H1 (cell line): ENCODE measurements at regions not wholly inside any gene's neighbourhood (a gene's known extent, or its start where the extent isn't known, plus 50 kb on each side); places are given as distances from the start of the nearest gene placed in this dataset.

Experiments
- CTCF ChIA-PET: fragments of 300-600 bp; sonication (Branson Sonifier 250); formaldehyde crosslinking; loops from one replicate; lab custom pipeline; 2021; ENCODE audit not compliant: partially characterized antibody; lab: Charles Lee
- POLR2A ChIA-PET: fragments of 300-600 bp; sonication (Branson Sonifier 250); formaldehyde crosslinking; loops from one replicate; lab custom pipeline; 2021; ENCODE audit warnings: inconsistent platforms; ENCODE audit not compliant: partially characterized antibody; lab: Charles Lee
- DNase-seq, 2 experiments: peaks; one replicate each; pipeline versions ENCODE4 v3.0.0 to v3.0.0-alpha.2; 2010 to 2022; ENCODE audit warnings: low spot score in 2 of 2, low read depth in 1 of 2, mixed read lengths in 1 of 2
- FAIRE-seq: peaks from 2 replicates; lab custom pipeline; 2011; peaks lifted over from hg19 to GRCh38; lab: Jason Lieb, UNC
- H2AFZ ChIP-seq: 2 replicates; pipeline ENCODE4 v1.8.1; 2012; ENCODE audit warnings: low read length, inconsistent platforms
- H2AK5ac ChIP-seq: 2 replicates; pipeline ENCODE4 v1.6.1; 2013; ENCODE audit warnings: low read depth, low read length
- H2BK120ac ChIP-seq: replicated peaks from 2 replicates; pipeline ENCODE3; 2013; ENCODE audit warnings: low read depth, low read length, inconsistent platforms
- H2BK12ac ChIP-seq: 2 replicates; pipeline ENCODE4 v1.6.1; 2013; ENCODE audit warnings: low read depth, low read length
- H2BK15ac ChIP-seq: 2 replicates; pipeline ENCODE4 v1.6.1; 2013; ENCODE audit warnings: low read length
- H2BK20ac ChIP-seq: 2 replicates; pipeline ENCODE4 v1.6.1; 2013; ENCODE audit warnings: low read length
- H2BK5ac ChIP-seq: 2 replicates; pipeline ENCODE4 v1.6.1; 2013; ENCODE audit warnings: low read depth, low read length
- H3K14ac ChIP-seq: 2 replicates; pipeline ENCODE4 v1.6.1; 2013; ENCODE audit warnings: inconsistent platforms; ENCODE audit not compliant: insufficient read length
- H3K18ac ChIP-seq: 2 replicates; pipeline ENCODE4 v1.6.1; 2013; ENCODE audit warnings: low read length; ENCODE audit errors: extremely low read depth
- H3K23ac ChIP-seq: 2 replicates; pipeline ENCODE4 v1.6.1; 2013; ENCODE audit warnings: inconsistent platforms; ENCODE audit not compliant: insufficient read length
- H3K23me2 ChIP-seq: 2 replicates; pipeline ENCODE4 v1.6.1; 2013; ENCODE audit warnings: low read depth, low read length
- H3K27ac ChIP-seq: 2 replicates; pipeline ENCODE4 v1.6.1; 2011; ENCODE audit warnings: low read depth, low read length, inconsistent platforms
- H3K27me3 ChIP-seq, 4 experiments: replicated peaks in 1 of 4; 1 replicate in 1 of 4; 2 replicates in 3 of 4; pipeline versions ENCODE4 v1.6.1 to v1.8.1; 2011 to 2013; ENCODE audit warnings: low read length in 3 of 4, mild to moderate bottlenecking in 3 of 4, inconsistent platforms in 2 of 4, mixed read lengths in 2 of 4, moderate library complexity in 1 of 4; ENCODE audit not compliant: control insufficient read depth in 3 of 4, insufficient read depth in 3 of 4; ENCODE audit errors: extremely low read depth in 1 of 4
- H3K36me3 ChIP-seq, 4 experiments: 2 replicates each; pipeline versions ENCODE4 v1.6.1 to v1.8.1; 2011 to 2013; ENCODE audit warnings: mild to moderate bottlenecking in 4 of 4, low read length in 3 of 4, moderate library complexity in 2 of 4, control low read depth in 1 of 4, inconsistent platforms in 1 of 4; ENCODE audit not compliant: insufficient read depth in 4 of 4, control insufficient read depth in 2 of 4
- H3K4ac ChIP-seq: replicated peaks from 2 replicates; pipeline ENCODE3; 2013; ENCODE audit warnings: low read length, low read depth, mixed read lengths, inconsistent platforms; ENCODE audit not compliant: insufficient read length
- H3K4me1 ChIP-seq, 4 experiments: replicated peaks in 1 of 4; 1 replicate in 1 of 4; 2 replicates in 3 of 4; pipeline versions ENCODE4 v1.6.1 to v1.8.1; 2011 to 2013; ENCODE audit warnings: low read length in 3 of 4, inconsistent platforms in 2 of 4, mixed read lengths in 1 of 4; ENCODE audit not compliant: insufficient read depth in 4 of 4, control insufficient read depth in 3 of 4
- H3K4me2 ChIP-seq, 2 experiments: 2 replicates each; pipeline versions ENCODE4 v1.6.1 to v1.8.1; 2011 to 2013; ENCODE audit warnings: low read depth in 2 of 2, low read length in 2 of 2, control low read depth in 1 of 2, inconsistent platforms in 1 of 2, mild to moderate bottlenecking in 1 of 2; ENCODE audit not compliant: insufficient read depth in 1 of 2
- H3K4me3 ChIP-seq, 4 experiments: fragments of 200-600, 300-600 bp in 1 of 4; sonication (generic), shearing (Covaris generic), sonication (Bioruptor Twin) in 1 of 4; 2 replicates each; pipeline versions ENCODE4 v1.5.1 to v1.8.1; 2011 to 2016; ENCODE audit warnings: low read length in 4 of 4, low read depth in 3 of 4, control low read depth in 2 of 4, inconsistent platforms in 2 of 4, mild to moderate bottlenecking in 2 of 4, mixed read lengths in 1 of 4, moderate library complexity in 1 of 4; ENCODE audit not compliant: insufficient read depth in 2 of 4; ENCODE audit errors: extremely low read depth in 1 of 4
- H3K56ac ChIP-seq: replicated peaks from 2 replicates; pipeline ENCODE3; 2013; ENCODE audit warnings: low read depth, mild to moderate bottlenecking, mixed read lengths, low read length, inconsistent platforms; ENCODE audit not compliant: insufficient read length
- H3K79me1 ChIP-seq: 2 replicates; pipeline ENCODE4 v1.6.1; 2013; ENCODE audit warnings: low read depth, low read length, control low read depth
- H3K79me2 ChIP-seq, 2 experiments: 2 replicates each; pipeline versions ENCODE4 v1.6.1 to v1.8.1; 2012 to 2013; ENCODE audit warnings: low read length in 2 of 2, mild to moderate bottlenecking in 2 of 2, inconsistent platforms in 1 of 2; ENCODE audit not compliant: insufficient read depth in 2 of 2, control insufficient read depth in 1 of 2
- H3K9ac ChIP-seq, 4 experiments: replicated peaks in 1 of 4; 1 replicate in 1 of 4; 2 replicates in 3 of 4; pipeline versions ENCODE4 v1.6.1 to v1.8.1; 2011 to 2013; ENCODE audit warnings: low read depth in 3 of 4, low read length in 3 of 4, control low read depth in 2 of 4, mild to moderate bottlenecking in 2 of 4, moderate library complexity in 2 of 4, inconsistent platforms in 1 of 4; ENCODE audit errors: extremely low read depth in 1 of 4
- H3K9me3 ChIP-seq, 2 experiments: 2 replicates each; pipeline versions ENCODE4 v1.6.1 to v1.8.1; 2012 to 2013; ENCODE audit warnings: mild to moderate bottlenecking in 2 of 2, moderate library complexity in 2 of 2, control low read depth in 1 of 2, inconsistent platforms in 1 of 2, low read depth in 1 of 2, low read length in 1 of 2, mixed read lengths in 1 of 2; ENCODE audit not compliant: insufficient read depth in 2 of 2
- H4K20me1 ChIP-seq, 2 experiments: replicated peaks in 1 of 2; 2 replicates each; pipeline versions ENCODE3 to v1.8.1; 2011 to 2013; ENCODE audit warnings: inconsistent platforms in 2 of 2, low read length in 2 of 2, mild to moderate bottlenecking in 1 of 2; ENCODE audit not compliant: insufficient read depth in 2 of 2, control insufficient read depth in 1 of 2
- H4K5ac ChIP-seq: 2 replicates; pipeline ENCODE4 v1.6.1; 2013; ENCODE audit warnings: low read length, low read depth, mixed read lengths, inconsistent platforms; ENCODE audit not compliant: insufficient read length
- H4K8ac ChIP-seq: 2 replicates; pipeline ENCODE4 v1.8.0; 2013; ENCODE audit warnings: mild to moderate bottlenecking, moderate library complexity, low read length, inconsistent platforms; ENCODE audit not compliant: insufficient read depth; ENCODE audit errors: extremely low read depth
- H4K91ac ChIP-seq: replicated peaks from 2 replicates; pipeline ENCODE3; 2013; ENCODE audit warnings: low read length, mixed read lengths, inconsistent platforms; ENCODE audit not compliant: insufficient read length
- CHD1 ChIP-seq: IDR thresholded peaks from 2 replicates; pipeline ENCODE4 v1.6.1; 2012; ENCODE audit warnings: low read depth, low read length, improper control_type of control experiment
- CREB1 ChIP-seq: IDR thresholded peaks from 2 replicates; pipeline ENCODE4 v1.6.1; 2012; ENCODE audit warnings: inconsistent platforms
- CTCF ChIP-seq, 3 experiments: IDR thresholded peaks; 1 replicate in 2 of 3; 2 replicates in 1 of 3; pipeline versions ENCODE4 v1.5.1 to v1.6.1; 2011; ENCODE audit warnings: low read length in 3 of 3, mild to moderate bottlenecking in 3 of 3, inconsistent platforms in 2 of 3, low read depth in 1 of 3, moderate library complexity in 1 of 3; ENCODE audit not compliant: insufficient read depth in 1 of 3; ENCODE audit errors: control extremely low read depth in 1 of 3
- HDAC2 ChIP-seq, 2 experiments: fragments of 300-600 bp in 1 of 2; sonication (generic) in 1 of 2; IDR thresholded peaks; 2 replicates each; pipeline ENCODE4 v1.6.1; 2011 to 2012; ENCODE audit warnings: low read depth in 2 of 2, low read length in 2 of 2, mild to moderate bottlenecking in 2 of 2, moderate library complexity in 2 of 2, borderline replicate concordance in 1 of 2, inconsistent platforms in 1 of 2
- JUND ChIP-seq: IDR thresholded peaks from 2 replicates; pipeline ENCODE4 v1.6.1; 2011; ENCODE audit warnings: mild to moderate bottlenecking, improper control_type of control experiment, low read length
- KDM5A ChIP-seq: fragments of 200-600 bp; IDR thresholded peaks from 2 replicates; pipeline ENCODE4 v1.7.1; 2012; ENCODE audit warnings: mild to moderate bottlenecking, low read length, inconsistent platforms, mixed read lengths
- MAFK ChIP-seq: IDR thresholded peaks from 2 replicates; pipeline ENCODE4 v1.6.1; 2012; ENCODE audit warnings: low read depth, mild to moderate bottlenecking, improper control_type of control experiment, low read length
- POLR2A ChIP-seq, 2 experiments: IDR thresholded peaks; 1 replicate in 1 of 2; 2 replicates in 1 of 2; pipeline ENCODE4 v1.6.1; 2011; ENCODE audit warnings: low read depth in 2 of 2, low read length in 2 of 2, mild to moderate bottlenecking in 2 of 2; ENCODE audit errors: control extremely low read depth in 1 of 2
- RFX5 ChIP-seq: IDR thresholded peaks from 2 replicates; pipeline ENCODE4 v1.6.1; 2011; ENCODE audit warnings: low read depth, low read length, improper control_type of control experiment, borderline replicate concordance
- RNF2 ChIP-seq: fragments of 200-900, 300-1000 bp; sonication (generic); IDR thresholded peaks from 2 replicates; pipeline ENCODE4 v1.7.1; 2016; ENCODE audit warnings: borderline replicate concordance, low read depth, mild to moderate bottlenecking, antibody characterized with exemption, low read length; ENCODE audit not compliant: poor library complexity, severe bottlenecking; ENCODE audit errors: missing control alignments
- SP4 ChIP-seq: IDR thresholded peaks from 2 replicates; pipeline ENCODE4 v1.6.1; 2012; ENCODE audit warnings: low read length, inconsistent platforms
- TAF7 ChIP-seq: optimal IDR thresholded peaks from 2 replicates; pipeline ENCODE3; 2011; ENCODE audit warnings: low read depth, mild to moderate bottlenecking, inconsistent platforms, low read length, moderate library complexity, borderline replicate concordance
- TCF12 ChIP-seq: IDR thresholded peaks from 2 replicates; pipeline ENCODE4 v1.6.1; 2011; ENCODE audit warnings: low read depth, mild to moderate bottlenecking, low read length
- WGBS, 2 experiments: shearing (Covaris generic) in 1 of 2; methylation state at CpG; one replicate each; pipeline versions ENCODE4 v1.1.6 to v1.1.7; 2013 to 2015; ENCODE audit warnings: low lambda C conversion rate in 2 of 2, mixed read lengths in 2 of 2, inconsistent platforms in 1 of 2, low coverage in 1 of 2, missing lambda C conversion rate in 1 of 2; ENCODE audit not compliant: insufficient replicate concordance in 2 of 2, insufficient coverage in 1 of 2, insufficient read length in 1 of 2; ENCODE audit errors: extremely low coverage in 1 of 2, missing lambda C conversion rate in 1 of 2; 5-methylcytosine and 5-hydroxymethylcytosine counted together

- H3K79me1 ChIP-seq = no peaks in the 10 kb centered on the region
- H3K23me2 ChIP-seq = no peaks in the 10 kb centered on the region
- H2BK5ac ChIP-seq = no peak overlapping the region
- no peak overlapping the region for H3K4ac ChIP-seq
- no peak overlapping the region for H2BK120ac ChIP-seq
- H2AK5ac ChIP-seq = no peak overlapping the region
- no peak overlapping the region for H3K56ac ChIP-seq
- H4K8ac ChIP-seq = no peak overlapping the region
- FAIRE-seq = no peak
- H2BK12ac ChIP-seq = no peak overlapping the region
- no peak overlapping the region for H3K23ac ChIP-seq
- POLR2A ChIA-PET = no interaction called here
- CTCF ChIA-PET = interaction anchor here (1.1 kb wide), 1 partner anchor 81 kb away, joined by 3 read pairs; no protein-coding TSS in a partner anchor
- no peak overlapping the region for H4K91ac ChIP-seq
- no peak for DNase-seq
- H3K4me2 ChIP-seq = no peak overlapping the region
- no peaks in the 10 kb centered on the region for H3K36me3 ChIP-seq
- H3K14ac ChIP-seq = no peak overlapping the region
- H4K5ac ChIP-seq = no peak overlapping the region
- no peaks in the 10 kb centered on the region for H3K4me1 ChIP-seq
- whole genome bisulfite sequencing, 2 experiments = 85% methylated on average over 1 of the region's 1 CpG; no CpG with 5 or more reads in 1 of the 2 experiments
- no peak overlapping the region for H3K9ac ChIP-seq
- no peak overlapping the region for H3K27ac ChIP-seq
- no peak overlapping the region for H3K4me3 ChIP-seq
- no peak overlapping the region for H2BK15ac ChIP-seq
- no peak overlapping the region for H3K18ac ChIP-seq
- H2AFZ ChIP-seq = no peak overlapping the region
- H3K79me2 ChIP-seq = no peaks in the 10 kb centered on the region
- H4K20me1 ChIP-seq = no peaks in the 10 kb centered on the region
- H3K9me3 ChIP-seq = no peaks in the 10 kb centered on the region
- no peaks in the 10 kb centered on the region for H3K27me3 ChIP-seq
- no peak overlapping the region for H2BK20ac ChIP-seq
- TF ChIP-seq MAFK = no peak
- no peak for TF ChIP-seq POLR2A (IDR thresholded peaks at IDR 0.05; ENCODE audit: control extremely low read depth in 1 of 2, low read depth in 2 of 2, low read length in 2 of 2)
- TF ChIP-seq TCF12 = no peak
- no peak for TF ChIP-seq RNF2
- TF ChIP-seq JUND = no peak
- TF ChIP-seq SP4 = no peak
- no peak for TF ChIP-seq TAF7
- no peak for TF ChIP-seq CREB1
- TF ChIP-seq RFX5 = no peak
- TF ChIP-seq CTCF (IDR thresholded peaks at IDR 0.05; ENCODE audit: control extremely low read depth in 1 of 3, insufficient read depth in 1 of 3, low read depth in 1 of 3, low read length in 3 of 3) = no peak
- no peak for TF ChIP-seq CHD1
- no peak for TF ChIP-seq KDM5A
- no peak for TF ChIP-seq HDAC2 (IDR thresholded peaks at IDR 0.05; ENCODE audit: borderline replicate concordance in 1 of 2, low read depth in 2 of 2, low read length in 2 of 2)
Measured at GRCh38 chr2:84160453-84160852, 298.6 kb downstream of the SUCLG1 start.
